Mammary epithelial cell (primary cell): ENCODE measurements at regions not wholly inside any gene's neighbourhood (a gene's known extent, or its start where the extent isn't known, plus 50 kb on each side); places are given as distances from the start of the nearest gene placed in this dataset.

Source experiments
- CTCF ChIP-seq, 2 donors: IDR thresholded peaks in 1 of 2; conservative IDR thresholded peaks in 1 of 2; 2 replicates each; pipeline ENCODE4 v1.5.1; 2011 to 2012; ENCODE audit warnings: inconsistent platforms in 2 of 2, low read length in 2 of 2, mild to moderate bottlenecking in 2 of 2, control low read depth in 1 of 2, low read depth in 1 of 2; ENCODE audit not compliant: insufficient read depth in 1 of 2; ENCODE audit errors: extremely low read depth in 1 of 2
- EZH2 ChIP-seq: IDR thresholded peaks from 2 replicates; pipeline ENCODE4 v1.6.1; 2012; ENCODE audit warnings: low read length, inconsistent platforms, borderline replicate concordance

- TF ChIP-seq CTCF (conservative IDR thresholded peaks at IDR 0.05 in 1 of 2, IDR thresholded peaks at IDR 0.05 in 1 of 2; ENCODE audit: extremely low read depth in 1 of 2, insufficient read depth in 1 of 2, low read depth in 1 of 2, low read length in 2 of 2) (no peak), EZH2 (no peak)
Measured at GRCh38 chr4:127181001-127181400, 451.8 kb upstream of the INTU start.
